NCI-H128 (cell line): ENCODE measurements at regions not wholly inside any gene's neighbourhood (a gene's known extent, or its start where the extent isn't known, plus 50 kb on each side); places are given as distances from the start of the nearest gene placed in this dataset.

ENCODE experiments used
- DNase-seq: peaks from one replicate; lab custom pipeline; 2025; ENCODE audit not compliant: unreplicated experiment; lab: John Stamatoyannopoulos, UW

GRCh38 chr1:22284906-22285548 is 142.1 kb upstream of the WNT4 start:
- no peak for DNase-seq

- DNase-seq: no peak
Measured at GRCh38 chr1:22285549-22286396, 142.9 kb upstream of the WNT4 start.

- DNase-seq: no peak
Measured at GRCh38 chr1:22286491-22286890, 143.6 kb upstream of the WNT4 start.

GRCh38 chr1:22287273-22287672 is 144.4 kb upstream of the WNT4 start:
- no peak for DNase-seq

GRCh38 chr1:22287946-22288520 is 145.1 kb upstream of the WNT4 start:
- no peak for DNase-seq

GRCh38 chr1:22288593-22289241 is 145.8 kb upstream of the WNT4 start:
- DNase-seq: no peak

GRCh38 chr1:22289307-22289995 is 146.6 kb upstream of the WNT4 start:
- DNase-seq: no peak

GRCh38 chr1:22290157-22290556 is 147.3 kb upstream of the WNT4 start:
- DNase-seq: no peak

GRCh38 chr1:22290611-22291010 is 147.7 kb upstream of the WNT4 start:
- DNase-seq: no peak

GRCh38 chr1:22291057-22291456 is 148.2 kb upstream of the WNT4 start:
- no peak for DNase-seq

- no peak for DNase-seq
Measured at GRCh38 chr1:22291494-22291893, 148.6 kb upstream of the WNT4 start.

- DNase-seq: no peak
Measured at GRCh38 chr1:22292011-22292788, 149.3 kb upstream of the WNT4 start.

GRCh38 chr1:22295396-22295795 is 152.5 kb upstream of the WNT4 start:
- no peak for DNase-seq

- no peak for DNase-seq
Measured at GRCh38 chr1:22295856-22296255, 153.0 kb upstream of the WNT4 start.

- DNase-seq: no peak
Measured at GRCh38 chr1:22296701-22297591, 154.0 kb upstream of the WNT4 start.

GRCh38 chr1:22297999-22298398 is 153.7 kb upstream of the ZBTB40 start:
- no peak for DNase-seq

GRCh38 chr1:22303816-22304215 is 147.8 kb upstream of the ZBTB40 start:
- no peak for DNase-seq

GRCh38 chr1:22309572-22309971 is 142.1 kb upstream of the ZBTB40 start:
- DNase-seq: no peak

GRCh38 chr1:22311461-22311860 is 140.2 kb upstream of the ZBTB40 start:
- DNase-seq: no peak
